Osteoblast (primary cell): ENCODE measurements at regions not wholly inside any gene's neighbourhood (a gene's known extent, or its start where the extent isn't known, plus 50 kb on each side); places are given as distances from the start of the nearest gene placed in this dataset.

Experiments
- DNase-seq: peaks from one replicate; pipeline ENCODE4 v3.0.0; 2011; ENCODE audit warnings: low spot score, mixed read lengths; ENCODE audit not compliant: insufficient read length; ENCODE audit errors: missing footprints
- H2AFZ ChIP-seq: 2 replicates; pipeline ENCODE4 v1.6.0; 2011; ENCODE audit warnings: mild to moderate bottlenecking, low read length
- H3K27ac ChIP-seq: 2 replicates; pipeline ENCODE4 v1.5.1; 2011; ENCODE audit warnings: mild to moderate bottlenecking, low read depth, low read length, moderate library complexity
- H3K27me3 ChIP-seq: 2 replicates; pipeline ENCODE4 v1.6.0; 2012; ENCODE audit warnings: mild to moderate bottlenecking, control low read depth, inconsistent platforms, low read length, moderate library complexity; ENCODE audit not compliant: insufficient read depth
- H3K36me3 ChIP-seq: 2 replicates; pipeline ENCODE4 v1.5.1; 2011; ENCODE audit warnings: mild to moderate bottlenecking, low read length, control low read depth, moderate library complexity; ENCODE audit not compliant: insufficient read depth
- H3K4me1 ChIP-seq: 2 replicates; pipeline ENCODE4 v1.5.1; 2011; ENCODE audit warnings: mild to moderate bottlenecking, low read length, control low read depth, moderate library complexity; ENCODE audit not compliant: insufficient read depth
- H3K4me2 ChIP-seq: 2 replicates; pipeline ENCODE4 v1.6.0; 2011; ENCODE audit warnings: mild to moderate bottlenecking, low read length; ENCODE audit not compliant: insufficient read depth
- H3K4me3 ChIP-seq: fragments of 200-600 bp; sonication (generic); 3 replicates; pipeline ENCODE4 v1.5.1; 2012; ENCODE audit warnings: mild to moderate bottlenecking, low read length, inconsistent platforms; ENCODE audit not compliant: insufficient read depth
- H3K79me2 ChIP-seq: 2 replicates; pipeline ENCODE4 v1.6.0; 2012; ENCODE audit warnings: mild to moderate bottlenecking, low read length, control low read depth, inconsistent platforms; ENCODE audit not compliant: insufficient read depth
- H3K9me3 ChIP-seq: 2 replicates; pipeline ENCODE4 v1.5.1; 2011; ENCODE audit warnings: low read depth, low read length, control low read depth
- H4K20me1 ChIP-seq: 2 replicates; pipeline ENCODE4 v1.6.0; 2012; ENCODE audit warnings: mild to moderate bottlenecking, low read length, control low read depth; ENCODE audit not compliant: insufficient read depth
- CTCF ChIP-seq: IDR thresholded peaks from 2 replicates; pipeline ENCODE4 v1.5.1; 2011; ENCODE audit warnings: mild to moderate bottlenecking, low read depth, low read length, moderate library complexity; ENCODE audit errors: extremely low read depth

- no peak for DNase-seq
- Histone ChIP-seq H3K36me3 (no peaks in the 10 kb centered on the region), H3K79me2 (no peaks in the 10 kb centered on the region), H3K4me3 (no peak overlapping the region), H4K20me1 (no peaks in the 10 kb centered on the region), H3K9me3 (no peaks in the 10 kb centered on the region), H3K4me1 (no peaks in the 10 kb centered on the region), H2AFZ (no peak overlapping the region), H3K27me3 (peaks cover 46% of the 10 kb centered on the region), H3K27ac (no peak overlapping the region), H3K4me2 (no peak overlapping the region)
- no peak for TF ChIP-seq CTCF
These were observed 76.5 kb upstream of the SYT13 start for GRCh38 chr11:45362636-45363035.

- Histone ChIP-seq H2AFZ (no peak overlapping the region), H3K4me2 (no peak overlapping the region), H3K4me1 (no peaks in the 10 kb centered on the region), H3K27ac (no peak overlapping the region), H3K36me3 (no peaks in the 10 kb centered on the region), H4K20me1 (no peaks in the 10 kb centered on the region), H3K27me3 (peaks cover 41% of the 10 kb centered on the region), H3K79me2 (no peaks in the 10 kb centered on the region), H3K9me3 (no peaks in the 10 kb centered on the region), H3K4me3 (no peak overlapping the region)
- no peak for TF ChIP-seq CTCF
- no peak for DNase-seq
These were observed 75.4 kb upstream of the SYT13 start for GRCh38 chr11:45361551-45361950.

DNA sequence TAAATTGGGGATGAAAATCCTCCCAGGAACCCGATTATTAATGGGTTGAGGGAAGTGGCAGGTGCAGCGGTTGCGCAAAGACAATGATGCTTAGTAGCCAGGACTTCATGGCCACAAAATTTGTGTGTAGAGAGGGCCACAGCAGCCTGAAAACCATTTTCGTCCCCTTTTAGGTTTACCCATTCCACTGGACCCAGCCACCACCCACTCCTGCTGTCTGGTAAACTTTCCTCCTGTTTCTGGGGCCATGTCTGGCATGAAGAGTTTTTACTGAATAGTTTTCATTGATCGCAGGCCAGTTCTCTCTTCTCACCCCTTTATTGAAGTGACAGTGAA is 69.5 kb upstream of the SYT13 start:
- TF ChIP-seq CTCF, result no peak
- DNase-seq, result no peak
- peak overlapping the region; percentile 64 for H3K4me2 ChIP-seq

GRCh38 chr11:45354976-45355705 is 69.0 kb upstream of the SYT13 start:
- Histone ChIP-seq H2AFZ (peak overlapping the region; percentile 75), H3K4me3 (peak overlapping the region; percentile 68), H3K9me3 (no peaks in the 10 kb centered on the region), H3K4me2 (peak overlapping the region; percentile 64), H3K27me3 (peaks cover 29% of the 10 kb centered on the region), H3K27ac (no peak overlapping the region), H3K79me2 (no peaks in the 10 kb centered on the region), H3K4me1 (no peaks in the 10 kb centered on the region), H3K36me3 (no peaks in the 10 kb centered on the region), H4K20me1 (no peaks in the 10 kb centered on the region)
- DNase-seq, result no peak
- TF ChIP-seq CTCF, result no peak

More for the DNA sequence above, 69.5 kb upstream of the SYT13 start:
- no peaks in the 10 kb centered on the region for H3K79me2 ChIP-seq
- no peak overlapping the region for H3K27ac ChIP-seq
- no peaks in the 10 kb centered on the region for H3K4me1 ChIP-seq
- H4K20me1 ChIP-seq, result no peaks in the 10 kb centered on the region
- peak overlapping the region; percentile 68 for H3K4me3 ChIP-seq
- H2AFZ ChIP-seq, result peak overlapping the region; percentile 75
- H3K27me3 ChIP-seq, result peaks cover 31% of the 10 kb centered on the region
- H3K9me3 ChIP-seq, result no peaks in the 10 kb centered on the region
- no peaks in the 10 kb centered on the region for H3K36me3 ChIP-seq
